IPS DF 6.9 (cell line): ENCODE measurements at regions not wholly inside any gene's neighbourhood (a gene's known extent, or its start where the extent isn't known, plus 50 kb on each side); places are given as distances from the start of the nearest gene placed in this dataset.

Source experiments
- DNase-seq: peaks from one replicate; pipeline ENCODE4 v3.0.0-alpha.2; 2013; ENCODE audit warnings: low read depth, low spot score
- H3K27ac ChIP-seq: one replicate; pipeline ENCODE4 v1.5.1; 2013; ENCODE audit warnings: low read length, control low read depth
- H3K27me3 ChIP-seq: 2 replicates; pipeline ENCODE4 v1.6.1; 2013; ENCODE audit warnings: mild to moderate bottlenecking, low read length; ENCODE audit not compliant: control insufficient read depth, insufficient read depth
- H3K36me3 ChIP-seq: 2 replicates; pipeline ENCODE4 v1.6.1; 2013; ENCODE audit warnings: low read length; ENCODE audit not compliant: control insufficient read depth, insufficient read depth
- H3K4me1 ChIP-seq: 2 replicates; pipeline ENCODE4 v1.6.1; 2013; ENCODE audit warnings: low read length; ENCODE audit not compliant: control insufficient read depth, insufficient read depth
- H3K4me3 ChIP-seq: 2 replicates; pipeline ENCODE4 v1.5.1; 2013; ENCODE audit warnings: mild to moderate bottlenecking, low read length
- H3K9me3 ChIP-seq: 2 replicates; pipeline ENCODE4 v1.6.1; 2013; ENCODE audit warnings: low read length, inconsistent platforms; ENCODE audit not compliant: control insufficient read depth, insufficient read depth
- WGBS: extraction: QIAGEN DNeasy Blood & Tissue Kit; methylation state at CpG from one replicate; pipeline ENCODE4 v1.1.7; 2013; ENCODE audit warnings: mixed read lengths, missing lambda C conversion rate; ENCODE audit not compliant: insufficient read length, insufficient coverage; 5-methylcytosine and 5-hydroxymethylcytosine counted together

DNA sequence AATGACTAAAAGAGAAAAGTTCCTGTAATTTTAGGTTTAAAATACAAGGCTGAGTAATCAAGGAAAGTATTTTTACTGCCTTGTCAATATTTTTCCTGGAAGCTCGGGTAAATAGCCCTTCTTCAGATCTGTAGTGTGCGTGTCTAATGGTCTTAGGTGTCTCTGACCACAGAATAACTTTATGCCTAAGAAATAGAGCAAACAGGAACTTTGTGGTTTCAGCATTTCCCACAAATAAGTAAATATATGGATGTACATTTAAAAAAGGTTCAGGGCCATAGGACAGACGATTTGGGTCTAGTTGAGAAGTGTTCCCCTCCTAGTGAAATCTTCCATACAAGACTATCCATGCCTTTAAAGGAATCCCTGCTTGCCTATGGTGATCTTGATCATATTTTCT, 107.0 kb downstream of the ZC3H11B start:
- no peaks in the 10 kb centered on the region for H3K4me1 ChIP-seq
- WGBS: no CpG with 5 or more reads among the region's 3 CpGs
- DNase-seq: no peak
- no peaks in the 10 kb centered on the region for H3K27me3 ChIP-seq
- H3K9me3 ChIP-seq: no peaks in the 10 kb centered on the region
- H3K36me3 ChIP-seq: no peaks in the 10 kb centered on the region
- no peak overlapping the region for H3K27ac ChIP-seq
- no peak overlapping the region for H3K4me3 ChIP-seq

DNA sequence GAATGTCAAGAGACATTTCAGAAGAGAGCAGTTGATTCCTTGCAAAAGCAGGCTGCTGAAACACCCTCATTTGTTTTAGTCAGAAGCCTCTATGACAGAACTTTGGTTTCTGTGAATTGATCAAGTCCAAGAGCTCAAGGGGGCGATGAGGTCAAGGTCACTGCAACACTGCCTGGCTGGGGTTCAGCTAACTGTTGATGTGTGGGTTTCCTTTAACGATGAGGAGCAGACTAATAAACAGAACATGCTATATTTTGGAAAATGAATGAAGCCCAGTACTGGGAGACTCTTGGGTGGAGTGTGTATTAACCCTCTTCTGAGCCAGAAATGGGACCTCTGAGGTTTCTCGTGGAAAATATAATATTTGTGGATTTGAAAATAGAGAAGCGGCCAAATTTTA, 109.3 kb downstream of the ZC3H11B start:
- 100% methylated on average over 1 of the region's 4 CpGs for WGBS
- H3K9me3 ChIP-seq: no peaks in the 10 kb centered on the region
- H3K4me1 ChIP-seq: no peaks in the 10 kb centered on the region
- DNase-seq: no peak
- H3K36me3 ChIP-seq: no peaks in the 10 kb centered on the region
- no peaks in the 10 kb centered on the region for H3K27me3 ChIP-seq
- no peak overlapping the region for H3K4me3 ChIP-seq
- H3K27ac ChIP-seq: no peak overlapping the region

- no peak overlapping the region for H3K4me3 ChIP-seq
- no peak for DNase-seq
- no CpG with 5 or more reads among the region's 6 CpGs for WGBS
Measured at GRCh38 chr1:219500327-219500897, 112.5 kb downstream of the ZC3H11B start.

GRCh38 chr1:219498666-219499065, 114.2 kb downstream of the ZC3H11B start:
- no CpG with 5 or more reads among the region's 1 CpG for WGBS
- Histone ChIP-seq H3K9me3 (no peaks in the 10 kb centered on the region), H3K27me3 (no peaks in the 10 kb centered on the region), H3K4me1 (no peaks in the 10 kb centered on the region), H3K4me3 (no peak overlapping the region), H3K36me3 (no peaks in the 10 kb centered on the region), H3K27ac (no peak overlapping the region)
- no peak for DNase-seq

More at GRCh38 chr1:219500327-219500897, 112.5 kb downstream of the ZC3H11B start:
- no peaks in the 10 kb centered on the region for H3K36me3 ChIP-seq
- H3K27me3 ChIP-seq: no peaks in the 10 kb centered on the region
- H3K9me3 ChIP-seq: no peaks in the 10 kb centered on the region
- H3K4me1 ChIP-seq: no peaks in the 10 kb centered on the region
- H3K27ac ChIP-seq: no peak overlapping the region

- no CpG with 5 or more reads among the region's 6 CpGs for WGBS
- Histone ChIP-seq H3K36me3 (no peaks in the 10 kb centered on the region), H3K27ac (no peak overlapping the region), H3K9me3 (no peaks in the 10 kb centered on the region), H3K4me3 (no peak overlapping the region), H3K27me3 (no peaks in the 10 kb centered on the region), H3K4me1 (no peaks in the 10 kb centered on the region)
- DNase-seq: no peak
Measured at GRCh38 chr1:219495737-219496408, 117.0 kb downstream of the ZC3H11B start.

GRCh38 chr1:219492717-219493116, 120.2 kb downstream of the ZC3H11B start:
- Histone ChIP-seq H3K36me3 (no peaks in the 10 kb centered on the region), H3K9me3 (no peaks in the 10 kb centered on the region), H3K4me1 (no peaks in the 10 kb centered on the region), H3K27ac (no peak overlapping the region), H3K27me3 (no peaks in the 10 kb centered on the region), H3K4me3 (no peak overlapping the region)
- no peak for DNase-seq
- no CpG with 5 or more reads among the region's 3 CpGs for WGBS

GRCh38 chr1:219490566-219490965, 122.3 kb downstream of the ZC3H11B start:
- Histone ChIP-seq H3K4me3 (no peak overlapping the region), H3K9me3 (no peaks in the 10 kb centered on the region), H3K27ac (no peak overlapping the region), H3K36me3 (no peaks in the 10 kb centered on the region), H3K4me1 (no peaks in the 10 kb centered on the region), H3K27me3 (no peaks in the 10 kb centered on the region)
- no CpG with 5 or more reads among the region's 1 CpG for WGBS
- DNase-seq: no peak

DNA sequence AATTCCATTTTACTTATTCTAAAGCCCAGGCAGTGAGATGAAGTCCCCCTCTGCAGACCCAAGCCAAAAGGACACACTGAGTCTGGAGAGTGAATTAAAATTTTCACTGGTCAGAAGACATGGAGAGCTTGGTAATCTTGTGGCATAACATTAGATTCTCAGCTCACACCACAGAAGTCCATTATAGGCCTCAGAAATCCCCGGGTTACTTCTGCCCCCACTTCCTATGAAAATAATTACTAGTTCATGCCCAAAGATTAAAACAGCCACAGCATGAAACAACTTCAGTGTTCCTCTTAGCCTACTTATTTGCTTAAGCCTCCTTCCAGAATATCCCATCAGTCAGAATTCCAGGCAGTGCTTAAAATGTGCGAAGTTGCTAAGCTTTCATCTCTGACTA, 123.3 kb downstream of the ZC3H11B start:
- H3K36me3 ChIP-seq: no peaks in the 10 kb centered on the region
- H3K27me3 ChIP-seq: no peaks in the 10 kb centered on the region
- H3K4me1 ChIP-seq: no peaks in the 10 kb centered on the region
- H3K27ac ChIP-seq: no peak overlapping the region
- no CpG with 5 or more reads among the region's 2 CpGs for WGBS
- no peak overlapping the region for H3K4me3 ChIP-seq
- H3K9me3 ChIP-seq: no peaks in the 10 kb centered on the region
- no peak for DNase-seq

- no CpG with 5 or more reads among the region's 1 CpG for WGBS
Measured at GRCh38 chr1:219488275-219488674, 124.6 kb downstream of the ZC3H11B start.

DNA sequence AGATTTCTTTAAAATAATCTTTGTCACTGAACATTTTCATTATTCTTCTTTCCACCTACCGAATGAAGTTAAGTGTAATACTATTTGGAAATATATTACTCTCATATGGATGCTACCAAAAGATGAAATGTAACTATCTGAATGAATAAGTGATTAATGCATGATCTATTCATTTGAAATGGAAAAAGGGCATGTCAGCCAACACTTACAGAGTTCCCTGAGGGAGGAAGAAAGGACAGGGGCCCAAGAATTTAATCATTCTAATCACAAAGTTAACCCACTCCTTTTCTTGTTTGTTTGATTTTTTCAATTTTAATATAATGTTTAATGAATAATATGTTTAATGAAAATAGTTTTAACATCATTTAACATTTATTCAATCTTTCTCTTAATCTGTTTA, 129.4 kb downstream of the ZC3H11B start:
- WGBS: no CpG with 5 or more reads among the region's 1 CpG
- H3K27ac ChIP-seq: no peak overlapping the region
- no peak for DNase-seq

More at GRCh38 chr1:219488275-219488674, 124.6 kb downstream of the ZC3H11B start:
- no peak for DNase-seq
- Histone ChIP-seq H3K4me1 (no peaks in the 10 kb centered on the region), H3K4me3 (no peak overlapping the region), H3K36me3 (no peaks in the 10 kb centered on the region), H3K27me3 (no peaks in the 10 kb centered on the region), H3K27ac (no peak overlapping the region), H3K9me3 (no peaks in the 10 kb centered on the region)

GRCh38 chr1:219480011-219480410, 132.9 kb downstream of the ZC3H11B start:
- no peak for DNase-seq
- H3K36me3 ChIP-seq: no peaks in the 10 kb centered on the region
- H3K27ac ChIP-seq: no peak overlapping the region
- H3K27me3 ChIP-seq: no peaks in the 10 kb centered on the region
- WGBS: no CpG with 5 or more reads among the region's 10 CpGs
- H3K9me3 ChIP-seq: no peaks in the 10 kb centered on the region
- no peak overlapping the region for H3K4me3 ChIP-seq
- no peaks in the 10 kb centered on the region for H3K4me1 ChIP-seq

More for the DNA sequence above, 129.4 kb downstream of the ZC3H11B start:
- H3K4me3 ChIP-seq: no peak overlapping the region
- H3K4me1 ChIP-seq: no peaks in the 10 kb centered on the region
- no peaks in the 10 kb centered on the region for H3K9me3 ChIP-seq
- no peaks in the 10 kb centered on the region for H3K27me3 ChIP-seq
- H3K36me3 ChIP-seq: no peaks in the 10 kb centered on the region
